GM20000 (cell line): ENCODE measurements at regions not wholly inside any gene's neighbourhood (a gene's known extent, or its start where the extent isn't known, plus 50 kb on each side); places are given as distances from the start of the nearest gene placed in this dataset.

ENCODE experiments used
- DNase-seq: peaks from one replicate; pipeline ENCODE4 v3.0.0; 2012; ENCODE audit warnings: low spot score
- TF ChIP-seq, protein P1 (sequence below): IDR thresholded peaks from 2 replicates; pipeline ENCODE4 v1.5.1; 2012; ENCODE audit warnings: mild to moderate bottlenecking, control low read depth; ENCODE audit errors: extremely low read depth, missing control alignments

DNA sequence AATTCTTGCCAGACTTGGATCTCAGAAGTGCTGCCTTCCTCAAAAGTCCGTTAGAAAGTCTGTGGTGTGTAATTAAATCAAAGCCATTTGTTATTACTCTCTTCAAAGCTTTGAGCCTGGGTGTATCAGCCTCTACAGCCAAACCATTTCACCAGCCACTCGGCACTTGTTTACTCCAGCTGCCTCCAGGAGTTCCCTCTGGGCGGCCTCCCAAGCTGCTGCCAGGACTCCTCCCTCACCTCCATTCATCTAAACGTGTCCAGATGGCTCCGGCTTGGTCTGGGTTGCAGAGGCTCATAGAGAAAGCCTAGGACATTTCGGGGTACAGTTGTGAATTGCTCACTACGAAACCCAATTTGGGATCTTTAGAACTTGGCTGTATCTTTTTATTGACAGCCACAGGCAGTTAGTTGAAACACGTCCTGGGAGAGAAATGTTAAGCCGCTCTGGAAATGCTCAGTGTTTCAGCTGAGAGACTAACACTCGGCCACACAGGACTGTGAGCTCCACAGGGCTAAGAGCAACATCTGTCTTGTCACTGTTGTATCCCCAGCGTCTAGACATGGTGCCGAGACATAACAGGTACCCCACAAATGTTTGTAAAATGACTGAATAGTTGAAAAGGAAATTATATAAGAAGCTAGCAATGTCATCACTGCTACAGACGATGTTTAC lies 116.9 kb upstream of the NGF start:
- DNase-seq: no peak
- TF ChIP-seq, protein P1, sequence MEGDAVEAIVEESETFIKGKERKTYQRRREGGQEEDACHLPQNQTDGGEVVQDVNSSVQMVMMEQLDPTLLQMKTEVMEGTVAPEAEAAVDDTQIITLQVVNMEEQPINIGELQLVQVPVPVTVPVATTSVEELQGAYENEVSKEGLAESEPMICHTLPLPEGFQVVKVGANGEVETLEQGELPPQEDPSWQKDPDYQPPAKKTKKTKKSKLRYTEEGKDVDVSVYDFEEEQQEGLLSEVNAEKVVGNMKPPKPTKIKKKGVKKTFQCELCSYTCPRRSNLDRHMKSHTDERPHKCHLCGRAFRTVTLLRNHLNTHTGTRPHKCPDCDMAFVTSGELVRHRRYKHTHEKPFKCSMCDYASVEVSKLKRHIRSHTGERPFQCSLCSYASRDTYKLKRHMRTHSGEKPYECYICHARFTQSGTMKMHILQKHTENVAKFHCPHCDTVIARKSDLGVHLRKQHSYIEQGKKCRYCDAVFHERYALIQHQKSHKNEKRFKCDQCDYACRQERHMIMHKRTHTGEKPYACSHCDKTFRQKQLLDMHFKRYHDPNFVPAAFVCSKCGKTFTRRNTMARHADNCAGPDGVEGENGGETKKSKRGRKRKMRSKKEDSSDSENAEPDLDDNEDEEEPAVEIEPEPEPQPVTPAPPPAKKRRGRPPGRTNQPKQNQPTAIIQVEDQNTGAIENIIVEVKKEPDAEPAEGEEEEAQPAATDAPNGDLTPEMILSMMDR: no peak

DNA sequence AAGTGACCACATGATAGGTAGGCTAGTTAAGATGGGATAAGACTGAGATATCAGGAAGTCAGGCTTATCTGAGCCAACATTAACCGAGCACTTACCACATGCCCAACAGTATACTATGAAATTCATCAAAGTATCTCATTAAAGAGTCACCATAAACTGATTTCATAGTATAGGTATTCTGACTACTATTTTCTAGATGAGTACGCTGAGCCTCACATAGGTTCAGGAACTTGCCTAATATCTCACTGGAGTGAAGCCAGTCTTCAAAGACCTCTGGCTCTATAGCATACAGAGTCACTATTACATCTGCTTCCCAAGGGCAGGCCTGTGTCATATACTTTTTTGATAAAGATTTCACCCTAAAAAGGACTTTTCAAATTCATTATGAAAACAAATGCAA lies 115.6 kb upstream of the NGF start:
- no peak for DNase-seq
- TF ChIP-seq, protein P1: no peak

DNA sequence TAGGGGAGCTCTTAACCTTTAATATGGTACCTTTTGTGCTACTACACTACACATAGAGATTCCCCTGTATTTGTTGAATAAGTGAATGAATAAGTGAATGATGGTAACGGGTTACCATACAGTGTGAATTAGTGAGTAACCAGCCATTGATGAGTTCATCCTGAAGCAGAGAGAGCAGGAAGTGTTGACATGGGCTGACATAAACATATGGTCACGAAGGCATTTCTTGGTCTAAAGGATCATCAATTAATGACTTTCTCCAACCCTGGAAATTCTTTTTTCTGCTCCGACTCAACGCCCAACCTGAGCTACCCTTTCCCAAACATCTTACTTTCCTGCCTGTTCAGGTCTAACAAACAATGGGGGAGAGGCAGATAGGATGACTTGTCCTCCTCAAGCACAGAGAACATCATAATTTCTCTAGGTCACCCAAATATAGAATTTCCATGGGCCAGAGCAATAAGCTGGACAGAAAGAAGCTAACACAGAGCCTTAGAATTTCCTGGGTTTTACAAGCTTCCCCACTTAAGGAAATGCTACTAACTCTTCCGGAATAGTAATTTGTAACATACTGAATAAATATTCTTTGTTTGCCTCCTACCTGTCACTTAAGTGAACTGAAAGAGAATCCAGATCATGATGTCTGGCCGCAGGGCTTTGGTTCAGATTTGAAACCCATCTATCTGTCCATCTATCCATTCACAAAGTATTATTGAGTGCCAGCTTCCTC lies 114.7 kb upstream of the NGF start:
- TF ChIP-seq, protein P1: no peak
- no peak for DNase-seq

DNA sequence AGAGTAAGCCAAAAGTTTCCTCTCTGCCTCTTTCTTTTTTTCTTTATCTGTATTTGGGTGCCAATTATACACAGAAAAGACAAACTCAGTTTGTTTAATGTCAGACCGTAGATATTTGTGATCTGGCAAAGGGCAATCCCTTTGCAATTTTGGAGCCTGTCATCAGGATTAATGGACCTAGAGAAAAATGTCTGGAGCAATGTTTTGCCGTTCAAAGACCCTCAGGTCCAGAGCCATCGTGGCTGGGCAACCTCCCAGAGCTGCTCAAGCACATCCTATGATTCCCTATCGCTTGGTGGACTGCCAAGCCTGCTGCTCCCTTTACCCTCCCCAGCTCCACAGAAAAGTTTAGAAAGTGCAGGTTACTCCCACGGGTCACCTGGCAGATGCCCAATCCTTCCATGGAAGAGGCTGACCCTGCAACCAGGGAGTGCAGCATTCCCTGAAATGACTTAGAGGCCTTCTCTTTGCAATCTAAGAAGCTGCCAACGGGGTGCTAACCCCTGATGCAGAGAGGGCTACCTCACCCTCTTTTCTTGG lies 112.5 kb upstream of the NGF start:
- DNase-seq: no peak
- TF ChIP-seq, protein P1: no peak

DNA sequence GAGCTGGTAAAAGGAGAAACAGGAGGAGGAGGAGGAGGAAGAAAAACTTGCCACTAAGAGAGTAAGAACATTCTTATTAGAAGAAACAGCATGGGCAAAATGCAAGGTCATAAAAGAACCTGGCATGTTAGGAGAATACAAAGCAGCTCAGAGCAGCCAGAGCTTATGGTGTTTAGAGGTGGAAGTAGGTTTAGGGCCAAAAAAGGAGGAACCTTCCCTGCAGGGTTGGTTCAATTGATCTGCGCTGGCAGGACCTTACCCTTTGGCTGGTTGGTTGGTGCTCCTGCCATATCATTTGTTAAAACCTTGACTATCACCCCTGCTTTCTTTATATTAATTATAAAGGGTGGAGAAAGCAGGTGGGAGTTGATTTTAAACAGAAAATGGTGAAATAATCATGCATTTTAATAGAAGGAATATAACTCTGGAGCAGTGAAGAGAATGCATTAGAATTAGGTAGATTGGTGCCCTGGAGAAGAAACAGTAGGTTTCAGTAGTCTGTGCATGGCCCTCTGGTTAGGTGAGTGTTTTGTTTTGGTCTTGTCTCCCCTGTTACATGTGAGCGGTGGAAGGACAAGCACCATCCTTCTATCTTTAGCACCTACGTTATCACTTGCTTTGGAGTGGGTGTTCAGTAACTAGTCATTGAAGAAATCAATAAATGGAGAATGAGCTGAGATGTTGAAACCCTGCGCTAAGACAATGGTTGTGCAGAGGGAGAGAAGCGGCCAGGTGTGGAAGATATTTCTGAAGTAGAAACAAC lies 110.4 kb upstream of the NGF start:
- DNase-seq: no peak
- TF ChIP-seq, protein P1: no peak

DNA sequence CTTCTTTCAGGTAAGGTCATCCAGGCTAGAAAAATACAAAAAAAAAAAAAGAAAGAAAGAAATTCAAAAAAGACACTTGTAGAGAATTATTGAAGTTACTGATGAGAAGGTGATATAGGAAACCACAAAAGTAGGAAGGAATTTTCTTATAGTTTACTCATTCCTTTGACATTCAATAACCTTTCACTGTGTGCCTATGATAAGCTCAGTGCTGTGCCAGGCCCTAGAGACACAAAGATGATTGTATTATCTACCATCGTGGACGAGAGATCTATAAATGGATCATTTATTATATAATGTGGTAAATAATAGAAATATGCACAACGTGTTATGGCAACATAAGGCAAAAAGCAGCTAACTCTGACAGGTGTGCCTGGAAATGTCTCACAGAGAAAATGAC lies 109.6 kb upstream of the NGF start:
- DNase-seq: no peak
- TF ChIP-seq, protein P1: no peak

DNA sequence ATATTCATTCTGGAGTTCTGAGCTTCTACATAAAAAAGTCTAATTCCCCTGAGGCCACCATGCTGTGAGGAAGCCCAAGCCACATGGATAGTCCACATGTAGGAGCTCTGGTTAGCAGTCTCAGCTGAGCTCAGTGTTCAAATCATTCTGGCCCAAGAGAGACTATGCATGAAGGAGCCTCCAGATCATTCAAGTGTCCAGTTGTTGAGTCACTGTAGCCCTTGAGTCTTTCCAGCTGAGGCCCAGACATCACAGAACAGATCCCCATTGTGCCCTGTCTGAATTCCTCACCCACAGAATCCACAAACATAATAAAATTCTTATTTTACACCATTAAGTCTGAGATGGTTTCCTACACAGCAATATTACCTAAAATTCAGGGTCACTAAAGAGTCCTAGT lies 107.0 kb upstream of the NGF start:
- TF ChIP-seq, protein P1: no peak
- DNase-seq: no peak
